GM18861 (cell line): ENCODE measurements at regions not wholly inside any gene's neighbourhood (a gene's known extent, or its start where the extent isn't known, plus 50 kb on each side); places are given as distances from the start of the nearest gene placed in this dataset.
"Not testable (repeated sequence)": the region's sequence is repeated elsewhere in the genome, so short reads cannot be mapped to it uniquely, and the experiment has no call there.

ENCODE experiments used
- ATAC-seq: cut with Tn5 transposase; IDR thresholded peaks from one replicate; pipeline ENCODE4 v1.9.1; 2021; ENCODE audit not compliant: unreplicated experiment

DNA sequence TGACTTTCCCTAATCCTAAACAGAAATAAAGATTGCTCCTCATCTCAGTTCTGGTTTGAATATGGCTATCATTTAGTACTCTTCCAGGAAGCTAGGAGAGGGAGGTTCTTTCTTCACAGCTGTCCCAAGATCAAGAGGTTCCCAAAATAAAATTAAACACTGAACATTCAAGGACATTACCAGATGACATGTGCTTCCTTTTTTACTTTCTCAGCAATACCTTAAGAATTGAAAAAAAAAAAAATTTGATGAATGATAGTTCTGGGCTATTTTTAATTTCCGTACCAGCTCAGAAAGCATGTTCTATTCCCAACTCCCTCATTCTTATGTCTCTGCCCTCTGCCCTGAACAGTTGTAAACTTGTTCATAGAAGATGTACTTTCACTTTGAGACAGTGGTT is 61.7 kb upstream of the MYL1 start:
- ATAC-seq = no peak

DNA sequence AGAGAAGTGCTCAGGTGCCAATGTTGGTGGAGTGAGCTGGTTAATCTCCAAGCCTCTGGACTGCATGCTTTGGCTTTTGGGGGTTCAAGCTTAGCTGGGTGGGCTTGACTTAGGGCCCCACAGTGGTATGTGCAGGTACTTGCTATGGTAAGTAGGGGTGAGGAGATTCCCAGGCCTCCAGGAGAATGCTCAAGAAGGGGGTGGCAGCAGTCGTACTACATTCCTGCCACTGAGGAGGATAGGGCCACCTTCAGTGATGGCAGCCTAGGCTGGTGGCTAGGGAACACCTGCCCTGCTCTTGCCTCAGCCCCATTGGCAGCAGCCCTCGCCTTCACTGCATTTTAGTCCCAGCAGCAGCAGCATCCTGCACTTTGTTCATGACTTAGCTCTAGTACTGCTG is 55.6 kb upstream of the MYL1 start:
- ATAC-seq = no peak

DNA sequence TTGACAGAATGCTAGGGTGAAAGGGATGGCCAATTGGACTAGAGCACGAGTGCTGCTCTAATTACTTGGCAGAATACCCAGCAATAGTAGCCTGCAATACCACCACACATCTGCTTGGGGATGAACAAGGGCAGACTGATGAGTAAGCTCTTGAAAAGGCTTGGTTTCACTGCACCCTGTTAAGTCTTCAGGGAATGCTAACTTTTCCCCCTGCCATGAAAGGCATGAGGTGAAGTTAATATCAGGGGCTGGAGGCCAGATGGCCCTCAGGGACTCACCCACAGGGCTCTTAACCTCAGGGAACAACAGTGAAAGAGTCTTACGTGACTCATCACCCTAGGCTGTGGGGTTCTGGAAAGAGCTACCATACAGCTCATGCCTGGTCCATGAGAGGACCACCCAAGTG is 51.7 kb upstream of the MYL1 start:
- ATAC-seq = peak; percentile 83

DNA sequence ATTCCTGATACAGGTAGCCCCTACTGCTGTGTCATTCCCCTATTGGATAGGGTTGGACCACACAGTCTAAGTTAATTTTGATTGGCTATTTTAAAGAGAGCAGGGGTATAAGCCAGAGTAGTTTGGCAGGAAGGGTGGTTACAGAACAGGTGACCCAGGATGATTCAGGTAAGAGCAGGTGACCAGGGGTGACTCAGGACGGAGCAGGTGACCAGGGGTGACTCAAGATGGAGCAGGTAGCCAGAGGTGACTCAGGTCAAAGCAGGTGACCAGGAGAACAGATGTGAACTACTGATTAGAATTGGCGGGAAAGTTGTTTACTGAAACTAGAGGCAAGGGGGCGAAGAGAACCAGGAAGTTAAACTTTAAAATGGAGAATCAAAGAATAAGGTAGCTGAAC is 50.5 kb upstream of the MYL1 start:
- ATAC-seq = not testable (repeated sequence)
